Fibroblast of villous mesenchyme (primary cell): ENCODE measurements at regions not wholly inside any gene's neighbourhood (a gene's known extent, or its start where the extent isn't known, plus 50 kb on each side); places are given as distances from the start of the nearest gene placed in this dataset.

ENCODE experiments used
- DNase-seq: peaks from one replicate; pipeline ENCODE4 v3.0.0-alpha.2; 2010; ENCODE audit warnings: low read depth
- H3K4me3 ChIP-seq: 2 replicates; pipeline ENCODE4 v1.5.1; 2011; ENCODE audit warnings: low read depth, mild to moderate bottlenecking, low read length
- TF ChIP-seq, protein P1 (sequence below): IDR thresholded peaks from 2 replicates; pipeline ENCODE4 v1.5.1; 2012; ENCODE audit warnings: low read depth, mild to moderate bottlenecking, low read length; ENCODE audit not compliant: insufficient read depth

GRCh38 chr17:68801335-68802247 is 153.6 kb downstream of the ABCA8 start:
- DNase-seq, result no peak
- TF ChIP-seq, protein P1, sequence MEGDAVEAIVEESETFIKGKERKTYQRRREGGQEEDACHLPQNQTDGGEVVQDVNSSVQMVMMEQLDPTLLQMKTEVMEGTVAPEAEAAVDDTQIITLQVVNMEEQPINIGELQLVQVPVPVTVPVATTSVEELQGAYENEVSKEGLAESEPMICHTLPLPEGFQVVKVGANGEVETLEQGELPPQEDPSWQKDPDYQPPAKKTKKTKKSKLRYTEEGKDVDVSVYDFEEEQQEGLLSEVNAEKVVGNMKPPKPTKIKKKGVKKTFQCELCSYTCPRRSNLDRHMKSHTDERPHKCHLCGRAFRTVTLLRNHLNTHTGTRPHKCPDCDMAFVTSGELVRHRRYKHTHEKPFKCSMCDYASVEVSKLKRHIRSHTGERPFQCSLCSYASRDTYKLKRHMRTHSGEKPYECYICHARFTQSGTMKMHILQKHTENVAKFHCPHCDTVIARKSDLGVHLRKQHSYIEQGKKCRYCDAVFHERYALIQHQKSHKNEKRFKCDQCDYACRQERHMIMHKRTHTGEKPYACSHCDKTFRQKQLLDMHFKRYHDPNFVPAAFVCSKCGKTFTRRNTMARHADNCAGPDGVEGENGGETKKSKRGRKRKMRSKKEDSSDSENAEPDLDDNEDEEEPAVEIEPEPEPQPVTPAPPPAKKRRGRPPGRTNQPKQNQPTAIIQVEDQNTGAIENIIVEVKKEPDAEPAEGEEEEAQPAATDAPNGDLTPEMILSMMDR, result no peak
- no peak overlapping the region for H3K4me3 ChIP-seq

DNA sequence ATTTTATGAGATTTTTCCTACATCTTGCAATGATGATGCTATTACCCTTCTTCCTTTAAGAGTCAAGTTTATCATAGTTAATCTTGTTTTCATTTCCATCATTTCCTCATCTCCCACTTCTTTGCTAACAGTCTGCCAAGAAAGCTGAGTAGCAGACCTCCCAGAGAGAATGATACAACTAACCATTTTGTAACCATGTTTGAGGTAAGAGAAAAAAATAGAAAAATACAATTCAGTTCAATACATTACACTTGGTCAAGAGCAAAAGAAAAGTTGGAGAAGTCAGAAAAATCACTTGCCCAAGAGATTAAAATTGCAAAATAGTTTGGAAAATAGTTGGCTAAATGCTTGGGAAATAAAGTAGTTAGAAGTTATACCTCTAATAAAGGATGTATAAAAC is 154.4 kb downstream of the ABCA8 start:
- peak; percentile 82 for DNase-seq
- TF ChIP-seq, protein P1, result no peak
- no peak overlapping the region for H3K4me3 ChIP-seq

- DNase-seq, result peak; percentile 75
- TF ChIP-seq, protein P1, result peak; percentile 47
- no peak overlapping the region for H3K4me3 ChIP-seq
Measured at GRCh38 chr17:68794636-68795434, 160.4 kb downstream of the ABCA8 start.

GRCh38 chr17:68792873-68793272 is 162.3 kb downstream of the ABCA8 start:
- no peak for DNase-seq
- TF ChIP-seq, protein P1, result no peak

DNA sequence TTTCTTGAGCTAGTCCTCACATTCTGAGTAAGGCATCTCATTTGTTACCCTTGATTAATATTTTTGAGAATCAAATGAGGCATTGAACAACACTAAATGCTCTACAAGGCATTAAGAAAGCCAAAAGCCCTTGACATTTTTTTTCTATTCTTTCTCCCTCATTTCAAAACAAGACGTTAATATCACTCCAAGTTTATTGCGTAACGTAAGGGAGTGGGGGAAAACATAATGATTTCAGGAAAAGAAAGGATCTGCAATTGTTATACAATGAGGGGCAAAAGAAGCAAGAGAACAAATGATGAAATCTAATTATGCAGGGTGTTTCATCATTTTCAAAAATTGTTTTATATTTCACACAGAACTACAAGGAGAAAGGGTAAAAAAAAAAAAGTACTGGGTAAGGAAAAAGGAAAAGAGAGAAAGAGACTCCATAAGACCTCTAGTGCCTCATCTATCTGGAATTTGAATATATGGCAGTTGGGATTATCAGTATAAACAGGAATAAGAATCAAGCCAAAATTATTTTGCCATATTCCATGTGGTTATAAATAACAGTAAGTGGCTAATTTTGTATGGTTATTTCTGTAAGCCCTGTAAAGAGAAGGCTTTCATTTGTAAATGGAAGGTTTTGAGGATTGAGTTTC is 163.0 kb downstream of the ABCA8 start:
- no peak overlapping the region for H3K4me3 ChIP-seq
- TF ChIP-seq, protein P1, result no peak
- DNase-seq, result peak; percentile 82

More at GRCh38 chr17:68792873-68793272, 162.3 kb downstream of the ABCA8 start:
- no peak overlapping the region for H3K4me3 ChIP-seq

GRCh38 chr17:68790931-68791330 is 164.3 kb downstream of the ABCA8 start:
- TF ChIP-seq, protein P1, result no peak
- no peak overlapping the region for H3K4me3 ChIP-seq
- no peak for DNase-seq
